OCI-LY7 (cell line): ENCODE measurements at regions not wholly inside any gene's neighbourhood (a gene's known extent, or its start where the extent isn't known, plus 50 kb on each side); places are given as distances from the start of the nearest gene placed in this dataset.
"Not testable (repeated sequence)": the region's sequence is repeated elsewhere in the genome, so short reads cannot be mapped to it uniquely, and the experiment has no call there.

Source experiments
- BruUV-seq: library from RNA; stranded (reverse); fragments of 400-500 nt; replicated peaks from 2 replicates; lab custom pipeline; 2021; lab: Mats Ljungman, UMichigan
- CTCF ChIA-PET: fragments of 300-600 bp; sonication (Branson Sonifier 250); formaldehyde crosslinking; loops from one replicate; lab custom pipeline; 2022; ENCODE audit warnings: antibody characterized with exemption; ENCODE audit not compliant: unreplicated experiment; lab: Charles Lee
- POLR2A ChIA-PET: fragments of 300-600 bp; sonication (Branson Sonifier 250); formaldehyde crosslinking; loops from one replicate; lab custom pipeline; 2022; ENCODE audit warnings: antibody characterized with exemption; lab: Charles Lee
- DNase-seq: peaks from one replicate; pipeline ENCODE4 v3.0.0-alpha.2; 2015; ENCODE audit warnings: low spot score
- H2AFZ ChIP-seq: fragments of 200-600 bp; sonication (generic), shearing (Covaris generic); 2 replicates; pipeline ENCODE4 v1.6.1; 2014; ENCODE audit warnings: mild to moderate bottlenecking, antibody characterized with exemption, low read length, moderate library complexity
- H3K27ac ChIP-seq: fragments of 200-600 bp; sonication (generic); 2 replicates; pipeline ENCODE4 v1.5.1; 2014; ENCODE audit warnings: mixed run types, low read depth, mild to moderate bottlenecking, moderate library complexity, low read length, inconsistent platforms; ENCODE audit not compliant: poor library complexity, severe bottlenecking
- H3K36me3 ChIP-seq: fragments of 200-600 bp; sonication (generic); 2 replicates; pipeline ENCODE4 v1.6.1; 2014; ENCODE audit warnings: mild to moderate bottlenecking, antibody characterized with exemption, low read length, moderate library complexity, mixed read lengths; ENCODE audit not compliant: insufficient read depth
- H3K4me1 ChIP-seq: fragments of 200-600 bp; sonication (generic); 2 replicates; pipeline ENCODE4 v1.5.1; 2014; ENCODE audit warnings: mild to moderate bottlenecking, low read length; ENCODE audit not compliant: insufficient read depth, poor library complexity, severe bottlenecking
- H3K4me2 ChIP-seq: fragments of 200-600 bp; sonication (generic); 2 replicates; pipeline ENCODE4 v1.6.1; 2014; ENCODE audit warnings: mild to moderate bottlenecking, low read length
- H3K4me3 ChIP-seq: fragments of 200-600 bp; sonication (generic); 2 replicates; pipeline ENCODE4 v1.5.1; 2014; ENCODE audit warnings: mild to moderate bottlenecking, low read depth, low read length; ENCODE audit not compliant: poor library complexity, severe bottlenecking
- H3K79me2 ChIP-seq: fragments of 200-600 bp; sonication (generic); 2 replicates; pipeline ENCODE4 v1.6.1; 2016; ENCODE audit warnings: low read depth, mild to moderate bottlenecking, low read length, moderate library complexity, mixed read lengths; ENCODE audit not compliant: insufficient read depth
- H3K9me2 ChIP-seq: fragments of 200-600 bp; sonication (generic); 2 replicates; pipeline ENCODE4 v1.6.1; 2016; ENCODE audit warnings: mild to moderate bottlenecking, low read length, mixed read lengths; ENCODE audit not compliant: insufficient read depth
- H3K9me3 ChIP-seq: fragments of 200-600 bp; sonication (generic); 2 replicates; pipeline ENCODE4 v1.6.1; 2014; ENCODE audit warnings: mild to moderate bottlenecking, mixed run types, low read length, mixed read lengths
- H4K20me1 ChIP-seq: fragments of 200-600 bp; sonication (generic); 2 replicates; pipeline ENCODE4 v1.6.1; 2014; ENCODE audit warnings: mild to moderate bottlenecking, antibody characterized with exemption, low read length, moderate library complexity, mixed read lengths; ENCODE audit not compliant: insufficient read depth
- CTCF ChIP-seq: fragments of 200-600 bp; sonication (generic); conservative IDR thresholded peaks from 2 replicates; pipeline ENCODE4 v1.5.1; 2014; ENCODE audit warnings: mild to moderate bottlenecking, antibody characterized with exemption, low read length, moderate library complexity, mixed read lengths
- EZH2phosphoT487 ChIP-seq: fragments of 200-600 bp; sonication (generic); IDR thresholded peaks from 2 replicates; pipeline ENCODE4 v1.6.1; 2018; ENCODE audit warnings: low read depth, borderline replicate concordance, mild to moderate bottlenecking, mixed run types, antibody characterized with exemption, low read length, moderate library complexity, mixed read lengths
- intact Hi-C: fragments of 100-400 bp; cut with micrococcal nuclease; formaldehyde crosslinking; loops from one replicate; pipeline ENCODE4 v1.10.0; 2022; ENCODE audit not compliant: unreplicated experiment

DNA sequence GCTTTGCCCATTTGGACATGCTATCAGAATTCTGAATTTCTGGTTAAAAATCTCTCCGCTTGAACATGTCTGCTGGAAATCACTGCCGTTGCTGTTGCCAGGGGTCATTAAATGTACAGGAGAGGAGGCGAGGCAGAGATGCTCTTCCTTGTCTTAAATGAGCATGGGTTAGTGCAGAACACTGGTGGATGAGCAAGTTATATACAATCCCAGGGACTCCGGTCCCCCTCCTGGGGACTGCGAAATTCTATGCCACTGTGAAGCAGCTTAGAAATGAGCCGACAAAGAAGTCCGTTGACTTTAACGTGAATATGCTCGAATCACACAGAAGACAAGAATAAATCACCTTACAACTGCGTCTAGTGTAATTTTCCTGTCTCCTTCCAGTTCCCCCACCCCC, 95.1 kb upstream of the KLHL14 start:
- peaks cover 27% of the 10 kb centered on the region for H3K4me1 ChIP-seq
- peak overlapping the region; percentile 64 for H3K4me2 ChIP-seq
- intact Hi-C loops: no loop called here
- no peaks in the 10 kb centered on the region for H4K20me1 ChIP-seq
- no peak overlapping the region for H3K27ac ChIP-seq
- CTCF ChIA-PET: interaction anchor here (0.6 kb wide), 1 partner anchor 597 kb away, joined by 3 read pairs; no protein-coding TSS in a partner anchor
- POLR2A ChIA-PET: interaction anchor here (0.6 kb wide), 1 partner anchor 1513 kb away, joined by 3 read pairs; no protein-coding TSS in a partner anchor
- TF ChIP-seq CTCF: no peak
- TF ChIP-seq EZH2phosphoT487: no peak
- H3K36me3 ChIP-seq: no peaks in the 10 kb centered on the region
- H3K79me2 ChIP-seq: no peaks in the 10 kb centered on the region
- peak overlapping the region; percentile 89; the same call in 1 of the 2 replicates for H2AFZ ChIP-seq
- peak overlapping the region; percentile 30 for H3K4me3 ChIP-seq
- no peak for DNase-seq
- H3K9me3 ChIP-seq: no peaks in the 10 kb centered on the region
- H3K9me2 ChIP-seq: no peaks in the 10 kb centered on the region
- no TSS peak for BruUV-seq

DNA sequence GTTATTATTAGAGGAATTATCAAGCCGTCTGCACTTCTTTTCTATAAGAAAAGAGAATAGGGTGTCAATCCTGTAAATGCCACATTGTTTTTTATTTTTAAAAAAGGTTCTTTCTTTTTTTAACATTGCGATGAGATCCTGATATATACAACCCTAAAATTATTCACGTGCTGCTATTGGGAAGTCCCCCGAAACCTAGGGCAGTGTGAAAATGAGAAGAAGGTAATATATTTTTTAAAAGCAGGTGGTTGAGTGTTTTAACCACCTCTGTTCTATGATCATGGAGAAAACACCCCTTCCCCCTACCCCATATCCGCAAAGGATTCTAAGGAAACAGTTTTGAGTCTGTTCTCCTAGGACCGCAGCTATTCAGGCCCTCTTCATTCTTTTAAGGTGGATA, 94.5 kb upstream of the KLHL14 start:
- intact Hi-C loops: no loop called here
- H3K4me1 ChIP-seq: peaks cover 27% of the 10 kb centered on the region

DNA sequence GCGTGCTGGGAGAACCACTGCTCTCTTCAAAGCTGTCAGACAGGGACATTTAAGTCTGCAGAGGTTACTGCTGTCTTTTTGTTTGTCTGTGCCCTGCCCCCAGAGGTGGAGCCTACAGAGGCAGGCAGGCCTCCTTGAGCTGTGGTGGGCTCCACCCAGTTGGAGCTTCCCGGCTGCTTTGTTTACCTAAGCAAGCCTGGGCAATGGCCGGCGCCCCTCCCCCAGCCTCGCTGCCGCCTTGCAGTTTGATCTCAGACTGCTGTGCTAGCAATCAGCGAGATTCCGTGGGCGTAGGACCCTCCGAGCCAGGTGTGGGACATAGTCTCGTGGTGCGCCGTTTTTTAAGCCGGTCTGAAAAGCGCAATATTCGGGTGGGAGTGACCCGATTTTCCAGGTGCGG, 89.2 kb upstream of the KLHL14 start:
- BruUV-seq, H3K27ac ChIP-seq, POLR2A ChIA-PET, H3K36me3 ChIP-seq, H3K9me3 ChIP-seq, DNase-seq, intact Hi-C loops, H3K4me3 ChIP-seq, H3K4me1 ChIP-seq, H2AFZ ChIP-seq, CTCF ChIA-PET, H3K9me2 ChIP-seq, H3K79me2 ChIP-seq, H3K4me2 ChIP-seq, H4K20me1 ChIP-seq: not testable (repeated sequence)

More for the DNA sequence above, 94.5 kb upstream of the KLHL14 start:
- TF ChIP-seq EZH2phosphoT487: no peak
- TF ChIP-seq CTCF: no peak
- Histone ChIP-seq H2AFZ (peak overlapping the region; percentile 89), H4K20me1 (no peaks in the 10 kb centered on the region), H3K27ac (no peak overlapping the region), H3K4me2 (peak overlapping the region; percentile 64; the same call in 1 of the 2 replicates), H3K79me2 (no peaks in the 10 kb centered on the region), H3K36me3 (no peaks in the 10 kb centered on the region), H3K4me3 (no peak overlapping the region), H3K9me2 (no peaks in the 10 kb centered on the region), H3K9me3 (no peaks in the 10 kb centered on the region)
- DNase-seq: no peak
- POLR2A ChIA-PET: interaction anchor here (0.6 kb wide), 1 partner anchor 73 kb away, joined by 7 read pairs; no protein-coding TSS in a partner anchor
- no TSS peak for BruUV-seq
- CTCF ChIA-PET: no interaction called here
